ENCODE measurements at regions not wholly inside any gene's neighbourhood (a gene's known extent, or its start where the extent isn't known, plus 50 kb on each side); places are given as distances from the start of the nearest gene placed in this dataset.

GRCh38 chr17:31780483-31780882, 78.6 kb downstream of the COPRS start:
- Histone ChIP-seq H2AFZ (ENCODE audit: low read length) (no peak overlapping the region), H4K8ac (ENCODE audit: extremely low read depth, insufficient read depth, low read length) (no peak overlapping the region), H3K9me3 (ENCODE audit: insufficient read depth in 2 of 2, low read depth in 1 of 2, low read length in 1 of 2) (peaks cover 0 to 5% of the 10 kb centered on the region in 2 experiments; a peak in 2 of 4 replicates), H2BK5ac (ENCODE audit: low read depth, low read length) (no peak overlapping the region), H3K36me3 (ENCODE audit: control insufficient read depth in 2 of 4, insufficient read depth in 4 of 4, low read length in 3 of 4) (no peaks in the 10 kb centered on the region), H2BK120ac (replicated peaks; ENCODE audit: low read depth, low read length) (no peak overlapping the region), H3K23ac (ENCODE audit: insufficient read length) (no peak overlapping the region), H3K56ac (replicated peaks; ENCODE audit: insufficient read length, low read depth, low read length) (no peak overlapping the region), H4K91ac (replicated peaks; ENCODE audit: insufficient read length, low read length) (no peak overlapping the region), H2AK5ac (ENCODE audit: low read depth, low read length) (no peak overlapping the region), H4K5ac (ENCODE audit: insufficient read length, low read depth, low read length) (no peak overlapping the region), H3K23me2 (ENCODE audit: low read depth, low read length) (no peaks in the 10 kb centered on the region), H2BK20ac (ENCODE audit: low read length) (no peak overlapping the region), H2BK15ac (ENCODE audit: low read length) (no peak overlapping the region), H3K4ac (replicated peaks; ENCODE audit: insufficient read length, low read depth, low read length) (no peak overlapping the region), H3K79me2 (ENCODE audit: control insufficient read depth in 1 of 2, insufficient read depth in 2 of 2, low read length in 2 of 2) (no peaks in the 10 kb centered on the region), H3K27me3 (replicated peaks in 1 of 4; ENCODE audit: control insufficient read depth in 3 of 4, extremely low read depth in 1 of 4, insufficient read depth in 3 of 4, low read length in 3 of 4) (no peaks in the 10 kb centered on the region), H4K20me1 (replicated peaks in 1 of 2; ENCODE audit: control insufficient read depth in 1 of 2, insufficient read depth in 2 of 2, low read length in 2 of 2) (no peaks in the 10 kb centered on the region), H2BK12ac (ENCODE audit: low read depth, low read length) (no peak overlapping the region), H3K4me2 (ENCODE audit: insufficient read depth in 1 of 2, low read depth in 2 of 2, low read length in 2 of 2) (no peak overlapping the region), H3K14ac (ENCODE audit: insufficient read length) (no peak overlapping the region), H3K9ac (replicated peaks in 1 of 4; ENCODE audit: extremely low read depth in 1 of 4, low read depth in 3 of 4, low read length in 3 of 4) (no peak overlapping the region), H3K4me1 (replicated peaks in 1 of 4; ENCODE audit: control insufficient read depth in 3 of 4, insufficient read depth in 4 of 4, low read length in 3 of 4) (no peaks in the 10 kb centered on the region), H3K27ac (ENCODE audit: low read depth, low read length) (no peak overlapping the region), H3K18ac (ENCODE audit: extremely low read depth, low read length) (no peak overlapping the region), H3K4me3 (ENCODE audit: extremely low read depth in 1 of 4, insufficient read depth in 2 of 4, low read depth in 3 of 4, low read length in 4 of 4) (no peak overlapping the region), H3K79me1 (ENCODE audit: low read depth, low read length) (no peaks in the 10 kb centered on the region)
- no peak for FAIRE-seq
- 67% methylated on average over 1 of the region's 1 CpG; no CpG with 5 or more reads in 1 of the 2 experiments for WGBS, 2 experiments (ENCODE audit: extremely low coverage in 1 of 2, insufficient coverage in 1 of 2, insufficient read length in 1 of 2, insufficient replicate concordance in 2 of 2, low coverage in 1 of 2, low lambda C conversion rate in 2 of 2, missing lambda C conversion rate in 1 of 2)
- DNase-seq (ENCODE audit: low read depth in 1 of 2, low spot score in 2 of 2): no peak
- CTCF ChIA-PET (ENCODE audit: partially characterized antibody): no interaction called here
- POLR2A ChIA-PET (ENCODE audit: partially characterized antibody): interaction anchor here (0.5 kb wide), 1 partner anchor 907 kb away, joined by 3 read pairs; no protein-coding TSS in a partner anchor
- no peak for TF ChIP-seq EZH2 (IDR thresholded peaks at IDR 0.05; ENCODE audit: low read depth, low read length, severe bottlenecking)
- TF ChIP-seq TCF12 (IDR thresholded peaks at IDR 0.05; ENCODE audit: low read depth, low read length): no peak

Measured in H1 (cell line).